Testis (tissue), 2 donors: ENCODE measurements at regions not wholly inside any gene's neighbourhood (a gene's known extent, or its start where the extent isn't known, plus 50 kb on each side); places are given as distances from the start of the nearest gene placed in this dataset.

Experiments
- DNase-seq: peaks from one replicate; pipeline ENCODE4 v3.0.0-alpha.2; 2019
- H3K27ac ChIP-seq, 2 donors: fragments of 200-600 bp; sonication (generic); one replicate each; pipeline ENCODE4 v1.5.1; 2019
- H3K27me3 ChIP-seq: fragments of 200-600 bp; sonication (generic); one replicate; pipeline ENCODE4 v1.5.1; 2019
- H3K36me3 ChIP-seq: fragments of 200-600 bp; sonication (generic); one replicate; pipeline ENCODE4 v1.5.1; 2017; ENCODE audit warnings: low read depth; ENCODE audit errors: missing control alignments
- H3K4me1 ChIP-seq: fragments of 200-600 bp; sonication (generic); one replicate; pipeline ENCODE4 v1.5.1; 2019
- H3K4me3 ChIP-seq, 2 donors: fragments of 200-600 bp; sonication (generic); one replicate each; pipeline ENCODE4 v1.5.1; 2017 to 2019
- H3K9me3 ChIP-seq: fragments of 200-600 bp; sonication (generic); one replicate; pipeline ENCODE4 v1.5.1; 2017
- POLR2A ChIP-seq: fragments of 450-650 bp; IDR thresholded peaks from one replicate; pipeline ENCODE4 v1.6.1; 2017; ENCODE audit warnings: antibody characterized with exemption, mild to moderate bottlenecking, moderate library complexity
- WGBS, 2 donors: methylation state at CpG; one replicate each; pipeline ENCODE4 v1.1.5; 2018; 5-methylcytosine and 5-hydroxymethylcytosine counted together
- intact Hi-C: fragments of 100-400 bp; cut with DNase I; formaldehyde crosslinking; loops from one replicate; pipeline ENCODE4 v1.15.1; 2023; ENCODE audit warnings: low total_unique reads
- TF ChIP-seq, protein P1 (sequence below), 3 experiments: fragments of 450-650 bp in 2 of 3; fragments of 200-600 bp in 1 of 3; sonication (generic) in 1 of 3; IDR thresholded peaks; one replicate each; pipeline ENCODE4 v1.5.1; 2016 to 2019; ENCODE audit warnings: antibody characterized with exemption in 3 of 3, mild to moderate bottlenecking in 2 of 3, moderate library complexity in 1 of 3

DNA sequence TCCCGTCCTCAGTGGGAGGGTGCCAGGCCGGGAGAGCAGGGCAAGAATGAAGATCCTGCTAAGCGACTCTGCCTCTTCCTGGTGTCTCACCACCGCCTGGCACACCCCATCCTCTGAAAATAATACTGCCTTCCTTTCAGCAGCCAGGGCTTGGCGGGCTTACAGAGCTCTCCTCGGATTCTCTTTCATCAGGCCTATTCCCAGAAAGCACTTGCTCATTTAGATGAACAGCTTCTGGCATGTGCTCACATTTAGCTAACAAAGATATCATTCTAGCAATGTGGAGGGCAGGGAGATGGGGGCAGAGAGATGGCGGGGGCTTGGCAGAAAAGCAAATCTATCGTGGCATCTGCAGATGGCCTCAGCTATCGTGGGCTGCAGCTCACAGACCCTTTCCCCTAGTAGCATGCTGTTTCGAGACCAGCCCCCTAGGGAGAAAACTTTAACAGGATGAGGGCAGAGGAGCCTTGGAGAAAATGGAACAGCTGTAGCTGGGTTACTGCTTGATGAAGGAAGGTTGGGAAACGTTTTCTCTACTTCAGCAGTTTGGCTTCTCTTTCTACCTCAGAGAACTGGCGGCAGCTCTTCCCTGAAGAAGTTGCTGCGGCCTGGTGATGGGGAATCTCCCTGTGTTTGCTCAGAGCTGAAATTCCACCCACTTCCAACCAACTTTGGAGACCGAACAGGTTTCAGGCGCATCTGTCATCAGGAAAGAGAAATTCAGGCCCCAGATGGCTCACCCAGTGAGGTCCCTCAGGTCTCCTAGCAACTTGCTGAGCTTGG, 102.1 kb downstream of the TMEM174 start:
- TF ChIP-seq POLR2A = no peak
- TF ChIP-seq, protein P1, sequence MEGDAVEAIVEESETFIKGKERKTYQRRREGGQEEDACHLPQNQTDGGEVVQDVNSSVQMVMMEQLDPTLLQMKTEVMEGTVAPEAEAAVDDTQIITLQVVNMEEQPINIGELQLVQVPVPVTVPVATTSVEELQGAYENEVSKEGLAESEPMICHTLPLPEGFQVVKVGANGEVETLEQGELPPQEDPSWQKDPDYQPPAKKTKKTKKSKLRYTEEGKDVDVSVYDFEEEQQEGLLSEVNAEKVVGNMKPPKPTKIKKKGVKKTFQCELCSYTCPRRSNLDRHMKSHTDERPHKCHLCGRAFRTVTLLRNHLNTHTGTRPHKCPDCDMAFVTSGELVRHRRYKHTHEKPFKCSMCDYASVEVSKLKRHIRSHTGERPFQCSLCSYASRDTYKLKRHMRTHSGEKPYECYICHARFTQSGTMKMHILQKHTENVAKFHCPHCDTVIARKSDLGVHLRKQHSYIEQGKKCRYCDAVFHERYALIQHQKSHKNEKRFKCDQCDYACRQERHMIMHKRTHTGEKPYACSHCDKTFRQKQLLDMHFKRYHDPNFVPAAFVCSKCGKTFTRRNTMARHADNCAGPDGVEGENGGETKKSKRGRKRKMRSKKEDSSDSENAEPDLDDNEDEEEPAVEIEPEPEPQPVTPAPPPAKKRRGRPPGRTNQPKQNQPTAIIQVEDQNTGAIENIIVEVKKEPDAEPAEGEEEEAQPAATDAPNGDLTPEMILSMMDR (IDR thresholded peaks at IDR 0.05) = no peak
- Histone ChIP-seq H3K27me3 (no peaks in the 10 kb centered on the region), H3K9me3 (no peaks in the 10 kb centered on the region), H3K4me3 (no peak overlapping the region), H3K4me1 (no peaks in the 10 kb centered on the region), H3K36me3 (no peaks in the 10 kb centered on the region), H3K27ac (no peak overlapping the region)
- peak; percentile 19 for DNase-seq
- intact Hi-C loops = no loop called here
- 65 to 68% methylated on average over 15 of the region's 15 CpGs for WGBS, 2 donors

DNA sequence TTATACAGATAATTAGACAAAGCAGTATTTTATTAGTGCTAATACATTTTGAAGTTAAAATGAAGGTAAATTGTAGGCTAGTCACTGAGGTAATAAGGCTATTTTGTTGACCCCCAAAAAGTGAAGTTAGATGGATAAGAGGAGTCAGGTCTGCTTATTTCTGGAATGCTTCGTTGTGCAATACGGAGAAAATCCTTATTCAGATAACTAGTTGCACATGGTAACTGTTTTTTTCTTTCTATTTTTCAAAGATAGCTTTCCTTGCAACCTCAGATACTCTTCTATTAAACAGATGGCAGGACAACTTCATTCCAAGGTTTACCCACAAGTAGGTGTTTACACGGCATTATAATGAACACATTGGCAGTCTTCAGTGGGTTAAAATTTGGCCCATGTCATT, 101.1 kb downstream of the TMEM174 start:
- no peak overlapping the region for H3K4me3 ChIP-seq
- H3K4me1 ChIP-seq = no peaks in the 10 kb centered on the region
- no peak overlapping the region for H3K27ac ChIP-seq
- TF ChIP-seq POLR2A = no peak
- TF ChIP-seq, protein P1 (IDR thresholded peaks at IDR 0.05) = no peak
- WGBS, 2 donors = 89 to 97% methylated on average over 3 of the region's 3 CpGs
- no peaks in the 10 kb centered on the region for H3K36me3 ChIP-seq
- no peaks in the 10 kb centered on the region for H3K9me3 ChIP-seq
- intact Hi-C loops = no loop called here
- no peaks in the 10 kb centered on the region for H3K27me3 ChIP-seq
- no peak for DNase-seq

DNA sequence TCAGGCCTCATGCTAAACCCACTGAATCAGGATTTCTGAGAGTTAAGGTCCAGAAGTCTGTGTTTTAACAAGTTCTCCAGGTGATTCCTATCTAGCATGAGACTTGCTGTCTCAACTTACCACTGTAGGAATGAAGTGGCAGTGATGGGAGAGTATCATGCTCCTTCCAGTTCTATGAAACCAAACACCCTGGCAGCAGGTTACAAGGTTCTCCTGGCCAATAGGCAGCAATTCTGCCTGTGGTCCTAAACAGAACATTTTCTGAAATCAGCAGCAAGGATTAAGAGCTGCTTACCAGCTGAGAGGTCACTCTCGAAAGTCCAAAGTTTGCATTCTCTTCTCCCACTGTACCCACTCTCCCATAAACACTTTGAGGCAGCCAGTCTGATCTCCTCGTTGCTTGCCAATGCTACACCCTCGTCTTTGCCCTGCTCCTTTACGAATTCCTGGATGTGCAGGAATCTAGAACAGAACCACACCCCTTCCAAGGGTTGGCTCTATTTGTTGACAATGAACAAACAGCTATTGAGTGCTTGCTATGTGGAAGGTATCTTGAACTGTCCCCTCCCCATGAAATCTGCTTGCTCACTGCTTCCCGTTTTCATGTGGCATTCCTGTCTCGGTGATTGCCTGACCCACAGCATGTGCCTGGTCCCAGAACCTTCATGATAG, 100.5 kb downstream of the TMEM174 start:
- no peaks in the 10 kb centered on the region for H3K27me3 ChIP-seq
- DNase-seq = no peak
- TF ChIP-seq POLR2A = no peak
- TF ChIP-seq, protein P1 (IDR thresholded peaks at IDR 0.05) = no peak
- H3K27ac ChIP-seq = no peak overlapping the region
- no peak overlapping the region for H3K4me3 ChIP-seq
- 81 to 85% methylated on average over 6 of the region's 6 CpGs for WGBS, 2 donors
- H3K36me3 ChIP-seq = no peaks in the 10 kb centered on the region
- intact Hi-C loops = no loop called here
- H3K4me1 ChIP-seq = no peaks in the 10 kb centered on the region
- no peaks in the 10 kb centered on the region for H3K9me3 ChIP-seq

DNA sequence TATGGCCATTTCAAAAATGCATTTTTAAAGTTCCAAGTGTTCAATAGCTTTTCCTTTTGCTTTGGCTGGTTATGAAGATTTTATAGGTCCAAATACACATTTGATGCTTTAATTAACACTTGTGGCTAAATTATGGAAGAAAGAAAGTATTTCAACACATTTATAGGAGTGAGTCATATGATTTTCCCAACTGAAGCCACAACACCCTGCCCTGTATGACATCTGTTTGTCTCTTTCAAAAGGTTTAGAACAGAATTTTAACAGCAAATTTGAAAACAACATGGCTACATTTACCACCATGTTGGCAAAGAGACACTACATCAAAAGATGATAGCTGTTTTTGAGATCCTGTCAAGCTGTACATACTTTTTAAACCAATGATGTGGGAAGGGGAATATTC, 99.4 kb downstream of the TMEM174 start:
- no peak overlapping the region for H3K27ac ChIP-seq
- TF ChIP-seq, protein P1 (IDR thresholded peaks at IDR 0.05) = no peak
- no peak for TF ChIP-seq POLR2A
- intact Hi-C loops = no loop called here

DNA sequence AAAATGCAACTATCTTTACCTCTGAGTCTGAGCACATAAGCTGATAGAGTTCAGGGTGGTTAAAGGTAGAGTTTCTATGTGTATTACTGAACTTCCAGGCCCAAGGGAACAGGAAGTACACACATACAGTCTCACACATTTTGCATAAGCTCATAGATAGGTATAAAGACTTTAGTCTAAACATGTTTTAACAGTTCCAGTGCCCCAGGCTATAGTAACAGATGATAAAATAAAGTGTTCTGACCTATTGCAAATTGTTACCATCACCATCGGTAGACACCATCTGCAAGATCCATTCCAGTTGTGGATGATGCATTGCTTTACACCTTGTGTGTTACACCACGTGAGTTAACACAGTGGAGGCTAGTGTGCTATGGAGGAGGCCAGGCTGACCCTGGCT, 95.8 kb downstream of the TMEM174 start:
- no peaks in the 10 kb centered on the region for H3K27me3 ChIP-seq
- H3K4me3 ChIP-seq = no peak overlapping the region
- H3K36me3 ChIP-seq = no peaks in the 10 kb centered on the region
- DNase-seq = no peak
- WGBS, 2 donors = 93 to 100% methylated on average over 2 of the region's 2 CpGs
- H3K9me3 ChIP-seq = no peaks in the 10 kb centered on the region
- TF ChIP-seq, protein P1 (IDR thresholded peaks at IDR 0.05) = no peak
- no peak for TF ChIP-seq POLR2A
- intact Hi-C loops = no loop called here
- no peaks in the 10 kb centered on the region for H3K4me1 ChIP-seq
- no peak overlapping the region for H3K27ac ChIP-seq

More for the DNA sequence above, 99.4 kb downstream of the TMEM174 start:
- H3K4me1 ChIP-seq = no peaks in the 10 kb centered on the region
- DNase-seq = no peak
- H3K4me3 ChIP-seq = no peak overlapping the region
- no peaks in the 10 kb centered on the region for H3K27me3 ChIP-seq
- no peaks in the 10 kb centered on the region for H3K36me3 ChIP-seq
- no peaks in the 10 kb centered on the region for H3K9me3 ChIP-seq
